MG63 (cell line): ENCODE measurements at regions not wholly inside any gene's neighbourhood (a gene's known extent, or its start where the extent isn't known, plus 50 kb on each side); places are given as distances from the start of the nearest gene placed in this dataset.
"Not testable (repeated sequence)": the region's sequence is repeated elsewhere in the genome, so short reads cannot be mapped to it uniquely, and the experiment has no call there.

Experiments used
- DNase-seq: peaks from one replicate; pipeline ENCODE4 v3.0.0-alpha.2; 2020
- H3K27me3 ChIP-seq: fragments of 250-450 bp; sonication (Bioruptor Pico); 2 replicates; pipeline ENCODE4 v1.5.1; 2020; ENCODE audit warnings: mild to moderate bottlenecking, moderate library complexity
- H3K36me3 ChIP-seq: fragments of 250-450 bp; sonication (Bioruptor Pico); 2 replicates; pipeline ENCODE4 v1.5.1; 2020; ENCODE audit warnings: mild to moderate bottlenecking, moderate library complexity
- H3K4me3 ChIP-seq: fragments of 250-450 bp; sonication (Bioruptor Pico); 2 replicates; pipeline ENCODE4 v1.5.1; 2020; ENCODE audit warnings: mild to moderate bottlenecking, moderate library complexity
- H3K9me3 ChIP-seq: fragments of 250-450 bp; sonication (Bioruptor Pico); 2 replicates; pipeline ENCODE4 v1.5.1; 2020; ENCODE audit warnings: mild to moderate bottlenecking, moderate library complexity

DNA sequence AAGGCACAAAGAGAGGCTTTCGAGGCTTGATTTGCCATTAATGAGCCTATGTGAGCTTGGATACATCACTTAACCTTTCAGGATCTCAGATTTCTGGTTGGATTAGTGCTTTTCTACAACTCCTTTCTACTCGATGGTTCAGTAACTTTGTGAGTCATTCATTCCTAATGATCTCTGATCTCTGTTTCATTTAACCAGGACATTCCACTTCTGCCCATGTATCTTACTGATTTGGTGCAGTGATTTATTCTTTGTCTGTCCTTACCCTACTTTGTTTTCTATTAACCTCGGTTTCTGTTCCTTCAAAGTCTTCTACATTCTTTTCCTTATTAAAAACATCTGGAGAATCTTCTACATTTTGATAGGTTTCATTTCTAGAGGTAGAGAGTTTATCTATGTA lies 94.6 kb upstream of the ZBTB18 start:
- H3K36me3 ChIP-seq: no peaks in the 10 kb centered on the region
- H3K27me3 ChIP-seq: peaks cover 4% of the 10 kb centered on the region; the same call in 1 of the 2 replicates
- no peak overlapping the region for H3K4me3 ChIP-seq
- DNase-seq: no peak
- 0 out of 2 replicates have a peak, but pooled peaks cover 3% of the 10 kb centered on the region for H3K9me3 ChIP-seq

DNA sequence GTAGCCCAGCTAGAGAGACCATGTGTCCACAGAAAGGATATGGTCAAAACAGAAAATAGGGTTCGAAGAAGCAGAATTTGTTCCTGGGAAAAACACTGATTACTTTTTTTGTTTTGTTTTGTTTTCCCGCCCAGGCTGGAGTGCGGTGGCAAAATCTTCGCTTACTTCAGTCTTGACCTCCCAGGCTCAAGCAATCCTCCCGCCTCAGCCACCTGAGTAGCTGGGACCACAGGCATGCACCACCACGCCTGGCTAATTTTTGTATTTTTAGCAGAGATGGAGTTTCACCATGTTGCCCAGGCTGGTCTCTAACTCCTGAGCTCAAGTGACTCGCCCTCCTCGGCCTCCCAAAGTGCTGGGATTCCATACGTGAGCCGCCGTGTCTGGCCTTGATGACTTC lies 99.9 kb upstream of the ZBTB18 start:
- H3K36me3 ChIP-seq, DNase-seq, H3K9me3 ChIP-seq, H3K27me3 ChIP-seq, H3K4me3 ChIP-seq: not testable (repeated sequence)

DNA sequence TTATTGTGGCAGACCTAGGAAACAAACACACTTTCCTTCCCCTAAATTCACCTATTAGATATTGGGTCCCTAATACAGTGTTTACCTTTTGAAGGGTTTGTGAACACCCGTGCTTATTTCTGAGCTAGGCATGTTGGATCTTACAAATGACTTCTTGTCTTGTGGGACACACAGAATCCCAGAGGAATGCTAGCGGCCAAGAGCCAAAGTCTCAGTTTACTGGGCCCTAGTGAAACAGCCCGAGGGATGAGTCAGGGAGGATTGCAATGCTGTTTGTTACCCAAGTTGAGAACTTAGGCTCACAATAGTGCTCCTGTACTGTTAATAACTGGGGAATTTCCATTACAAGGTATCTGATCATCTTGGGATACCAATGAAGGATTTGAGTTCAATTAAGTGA lies 100.1 kb upstream of the AKT3 start:
- H3K9me3 ChIP-seq: no peaks in the 10 kb centered on the region
- DNase-seq: peak; percentile 78
- H3K36me3 ChIP-seq: no peaks in the 10 kb centered on the region
- H3K27me3 ChIP-seq: no peaks in the 10 kb centered on the region; the same call in 1 of the 2 replicates
- no peak overlapping the region for H3K4me3 ChIP-seq

GRCh38 chr1:243946946-243947345 lies 96.9 kb upstream of the AKT3 start:
- Histone ChIP-seq H3K27me3 (peaks cover under 1% of the 10 kb centered on the region; the same call in 1 of the 2 replicates), H3K36me3 (no peaks in the 10 kb centered on the region), H3K9me3 (no peaks in the 10 kb centered on the region), H3K4me3 (no peak overlapping the region)
- DNase-seq: no peak

GRCh38 chr1:243946253-243946652 lies 96.2 kb upstream of the AKT3 start:
- H3K36me3 ChIP-seq: no peaks in the 10 kb centered on the region
- no peak overlapping the region for H3K4me3 ChIP-seq
- H3K27me3 ChIP-seq: peaks cover 2% of the 10 kb centered on the region; the same call in 1 of the 2 replicates
- no peaks in the 10 kb centered on the region for H3K9me3 ChIP-seq
- DNase-seq: no peak

- no peaks in the 10 kb centered on the region for H3K9me3 ChIP-seq
- H3K27me3 ChIP-seq: peaks cover 2% of the 10 kb centered on the region; the same call in 1 of the 2 replicates
- H3K4me3 ChIP-seq: no peak overlapping the region
- DNase-seq: no peak
- H3K36me3 ChIP-seq: no peaks in the 10 kb centered on the region
Measured at GRCh38 chr1:243945727-243946126, 95.7 kb upstream of the AKT3 start.

GRCh38 chr1:243944429-243945160 lies 94.6 kb upstream of the AKT3 start:
- Histone ChIP-seq H3K36me3 (no peaks in the 10 kb centered on the region), H3K9me3 (no peaks in the 10 kb centered on the region; the same call in 1 of the 2 replicates), H3K27me3 (peaks cover 2% of the 10 kb centered on the region; the same call in 1 of the 2 replicates), H3K4me3 (no peak overlapping the region)
- DNase-seq: no peak

GRCh38 chr1:243943671-243944428 lies 93.8 kb upstream of the AKT3 start:
- no peak for DNase-seq
- Histone ChIP-seq H3K27me3 (0 out of 2 replicates have a peak, but pooled peaks cover 2% of the 10 kb centered on the region), H3K36me3 (no peaks in the 10 kb centered on the region), H3K9me3 (no peaks in the 10 kb centered on the region; the same call in 1 of the 2 replicates), H3K4me3 (no peak overlapping the region)

- 0 out of 2 replicates have a peak, but pooled peaks cover 2% of the 10 kb centered on the region for H3K27me3 ChIP-seq
- no peak overlapping the region for H3K4me3 ChIP-seq
- H3K36me3 ChIP-seq: no peaks in the 10 kb centered on the region
- H3K9me3 ChIP-seq: no peaks in the 10 kb centered on the region; the same call in 1 of the 2 replicates
- no peak for DNase-seq
Measured at GRCh38 chr1:243942196-243943150, 92.4 kb upstream of the AKT3 start.

GRCh38 chr1:243940451-243940850 lies 90.4 kb upstream of the AKT3 start:
- peaks cover 2% of the 10 kb centered on the region for H3K9me3 ChIP-seq
- no peaks in the 10 kb centered on the region for H3K36me3 ChIP-seq
- H3K27me3 ChIP-seq: 0 out of 2 replicates have a peak, but pooled peaks cover 2% of the 10 kb centered on the region
- DNase-seq: no peak
- H3K4me3 ChIP-seq: no peak overlapping the region

DNA sequence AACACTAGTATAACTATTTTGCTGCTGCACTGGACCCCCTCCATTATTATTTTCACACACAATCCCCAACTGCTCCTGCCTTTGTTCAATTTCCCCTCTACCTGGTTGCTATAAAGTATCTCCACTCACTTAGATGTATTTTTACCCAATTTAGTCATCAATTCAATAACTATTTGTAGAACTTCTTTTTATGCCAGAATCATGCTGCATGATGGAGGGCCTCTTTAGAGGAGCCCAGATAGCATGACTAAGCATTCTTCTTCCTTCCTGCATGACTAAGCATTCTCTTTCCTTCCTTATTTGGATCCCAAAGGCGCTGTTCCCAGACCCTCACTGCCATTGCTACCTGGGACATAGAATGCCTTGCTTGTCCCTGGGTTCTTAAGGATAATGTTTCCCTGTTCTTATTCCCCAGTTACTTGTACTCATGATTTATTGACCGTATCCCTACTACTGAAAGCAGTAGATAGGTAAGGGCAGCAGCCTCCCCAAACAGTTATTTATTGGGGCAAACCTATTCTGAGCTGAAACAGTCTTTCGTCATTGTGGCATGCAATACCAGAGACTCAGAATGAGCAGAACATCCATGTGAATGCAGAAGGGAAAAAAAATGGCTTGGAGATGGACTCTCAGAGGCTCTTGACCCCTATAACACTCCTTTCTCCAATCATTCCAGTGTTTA lies 89.3 kb upstream of the AKT3 start:
- Histone ChIP-seq H3K36me3 (no peaks in the 10 kb centered on the region), H3K9me3 (peaks cover 8% of the 10 kb centered on the region), H3K4me3 (no peak overlapping the region), H3K27me3 (0 out of 2 replicates have a peak, but pooled peaks cover 2% of the 10 kb centered on the region)
- DNase-seq: no peak

DNA sequence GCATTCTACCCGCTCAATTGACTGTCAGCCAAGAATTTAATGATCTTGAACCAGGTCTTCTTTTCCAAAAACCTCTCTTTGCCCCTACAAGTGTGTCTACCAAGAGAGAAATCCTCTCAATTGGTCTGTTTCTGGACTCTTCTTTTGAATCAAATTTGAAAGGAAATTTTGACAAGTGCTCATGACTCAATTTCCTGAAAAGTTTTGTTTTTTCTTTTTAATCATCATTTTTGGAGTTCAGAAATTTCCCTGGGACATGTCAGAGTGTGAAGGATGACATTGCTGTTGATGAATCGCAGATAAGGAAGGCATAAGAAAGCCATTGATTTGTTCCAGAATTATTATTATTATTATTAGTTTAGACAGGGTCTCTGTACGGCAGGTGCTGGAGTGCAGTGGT lies 88.2 kb upstream of the AKT3 start:
- no peaks in the 10 kb centered on the region for H3K36me3 ChIP-seq
- no peak overlapping the region for H3K4me3 ChIP-seq
- peaks cover 10% of the 10 kb centered on the region for H3K9me3 ChIP-seq

DNA sequence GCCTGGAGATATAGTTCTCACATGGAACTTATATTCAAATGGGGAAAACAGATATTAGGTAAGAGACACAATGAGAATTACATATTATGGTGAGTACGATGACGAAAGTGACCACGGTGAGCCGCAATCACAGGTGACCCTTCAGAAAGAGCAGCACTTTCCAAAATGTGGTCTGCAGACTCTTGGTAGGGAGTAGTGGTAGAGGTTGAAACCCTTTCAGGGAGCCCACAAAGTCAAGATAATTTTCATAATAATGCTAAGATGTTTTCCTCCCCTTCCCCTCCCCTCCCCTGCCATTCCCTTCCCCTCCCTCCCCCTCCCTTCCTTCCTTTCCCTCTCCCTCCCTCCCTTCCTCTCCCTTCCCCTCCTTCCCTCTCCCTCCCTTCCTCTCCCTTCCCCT lies 83.5 kb upstream of the AKT3 start:
- DNase-seq: no peak
- Histone ChIP-seq H3K9me3 (peaks cover 10% of the 10 kb centered on the region), H3K4me3 (no peak overlapping the region), H3K36me3 (no peaks in the 10 kb centered on the region), H3K27me3 (peaks cover 5% of the 10 kb centered on the region)

More for the DNA sequence above, 88.2 kb upstream of the AKT3 start:
- DNase-seq: no peak
- peaks cover 3% of the 10 kb centered on the region for H3K27me3 ChIP-seq

DNA sequence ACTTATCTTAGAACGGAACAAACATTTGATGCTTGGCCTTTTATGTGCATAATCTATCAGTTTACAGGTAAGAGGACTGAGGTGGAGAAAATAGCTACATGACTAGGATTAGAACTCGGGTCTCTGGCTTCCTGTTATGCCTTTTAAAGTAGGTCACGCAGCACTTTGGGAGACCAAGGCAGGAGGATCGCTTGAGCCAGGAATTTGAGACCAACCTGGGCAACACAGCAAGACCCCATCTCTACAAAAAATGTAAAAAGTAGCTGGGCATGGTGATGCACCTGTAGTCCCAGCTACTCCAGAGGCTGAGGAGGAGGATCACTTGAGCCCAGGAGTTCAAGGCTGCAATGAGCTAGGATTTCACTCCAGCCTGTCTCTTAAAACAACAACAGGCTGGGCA lies 81.9 kb upstream of the AKT3 start:
- Histone ChIP-seq H3K36me3 (no peaks in the 10 kb centered on the region), H3K27me3 (peaks cover 7% of the 10 kb centered on the region), H3K9me3 (peaks cover 8% of the 10 kb centered on the region), H3K4me3 (no peak overlapping the region)
- DNase-seq: no peak

DNA sequence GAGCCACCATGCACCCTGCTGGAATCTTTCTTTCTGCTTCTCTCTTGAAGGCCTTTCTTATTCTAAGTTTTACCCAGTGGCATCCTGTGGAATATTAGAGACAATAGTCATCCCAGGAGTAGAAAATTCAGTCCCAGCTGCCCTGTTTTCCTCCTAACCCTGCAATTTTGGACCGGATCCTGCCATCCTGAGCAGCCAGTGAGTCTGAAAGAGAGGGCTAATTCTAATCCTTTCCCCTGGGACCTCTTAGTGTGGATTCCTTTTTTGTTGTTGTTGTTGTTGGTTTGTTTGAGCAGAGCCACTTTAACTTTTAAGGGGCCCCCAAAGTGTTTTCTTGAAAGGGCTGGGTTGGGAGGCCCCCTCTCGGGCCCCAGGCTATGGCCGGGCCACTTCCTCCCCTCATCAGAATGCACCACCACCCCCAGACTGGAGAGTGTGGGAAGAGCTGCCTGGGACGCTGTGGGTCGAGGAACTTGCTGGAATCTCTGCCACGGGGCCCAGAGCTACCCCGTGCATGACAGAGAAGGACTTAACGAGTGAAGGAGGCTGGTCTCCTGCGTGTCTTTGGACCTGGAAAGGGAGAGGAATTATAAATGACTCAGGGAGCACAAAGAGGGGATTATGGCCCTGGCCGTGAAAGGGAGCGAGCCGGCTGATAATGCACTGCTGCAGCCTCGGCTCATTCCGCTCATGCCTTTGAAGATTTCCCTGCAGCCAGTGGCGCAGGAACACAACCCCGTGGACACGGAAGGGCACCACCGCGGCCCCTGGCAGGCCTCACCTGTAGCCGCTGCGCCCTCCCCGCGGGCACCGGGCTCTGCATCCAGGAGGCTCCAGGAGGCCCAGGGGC lies 81.0 kb upstream of the AKT3 start:
- H3K36me3 ChIP-seq: no peaks in the 10 kb centered on the region
- H3K9me3 ChIP-seq: peaks cover 8% of the 10 kb centered on the region
- peaks cover 7% of the 10 kb centered on the region for H3K27me3 ChIP-seq
- no peak for DNase-seq
- no peak overlapping the region for H3K4me3 ChIP-seq
